NCI-H1092 (cell line): ENCODE measurements at regions not wholly inside any gene's neighbourhood (a gene's known extent, or its start where the extent isn't known, plus 50 kb on each side); places are given as distances from the start of the nearest gene placed in this dataset.
"Not testable (repeated sequence)": the region's sequence is repeated elsewhere in the genome, so short reads cannot be mapped to it uniquely, and the experiment has no call there.

Source experiments
- DNase-seq: peaks from one replicate; lab custom pipeline; 2025; lab: John Stamatoyannopoulos, UW

- not testable (repeated sequence) for DNase-seq
Observed at GRCh38 chr5:71822065-71822464, 103.0 kb downstream of the CARTPT start.

- DNase-seq = no peak
Observed at GRCh38 chr5:71825992-71826391, 106.9 kb downstream of the CARTPT start.

- no peak for DNase-seq
Observed at GRCh38 chr5:71828291-71829040, 109.4 kb downstream of the CARTPT start.

GRCh38 chr5:71829206-71829605 is 110.1 kb downstream of the CARTPT start:
- DNase-seq = no peak

- DNase-seq = peak; percentile 47
Observed at GRCh38 chr5:71830681-71831539, 111.8 kb downstream of the CARTPT start.

- no peak for DNase-seq
Observed at GRCh38 chr5:71832812-71833715, 114.0 kb downstream of the CARTPT start.

- no peak for DNase-seq
Observed at GRCh38 chr5:71834601-71835000, 115.5 kb downstream of the CARTPT start.

GRCh38 chr5:71836084-71836483 is 117.0 kb downstream of the CARTPT start:
- DNase-seq = no peak

GRCh38 chr5:71836559-71837112 is 117.6 kb downstream of the CARTPT start:
- DNase-seq = no peak

- no peak for DNase-seq
Observed at GRCh38 chr5:71838286-71838685, 119.2 kb downstream of the CARTPT start.

GRCh38 chr5:71839096-71839884 is 120.2 kb downstream of the CARTPT start:
- DNase-seq = no peak

- no peak for DNase-seq
Observed at GRCh38 chr5:71841107-71841506, 122.0 kb downstream of the CARTPT start.

- DNase-seq = no peak
Observed at GRCh38 chr5:71843111-71843510, 124.0 kb downstream of the CARTPT start.

GRCh38 chr5:71844862-71845261 is 125.8 kb downstream of the CARTPT start:
- no peak for DNase-seq

- DNase-seq = no peak
Observed at GRCh38 chr5:71859515-71859914, 140.4 kb downstream of the CARTPT start.

- no peak for DNase-seq
Observed at GRCh38 chr5:71860048-71860447, 141.0 kb downstream of the CARTPT start.

GRCh38 chr5:71861682-71862081 is 142.6 kb downstream of the CARTPT start:
- DNase-seq = no peak

- DNase-seq = no peak
Observed at GRCh38 chr5:71862087-71862486, 143.0 kb downstream of the CARTPT start.

GRCh38 chr5:71862507-71863060 is 143.5 kb downstream of the CARTPT start:
- DNase-seq = no peak

GRCh38 chr5:71864730-71865601 is 145.9 kb downstream of the CARTPT start:
- no peak for DNase-seq
